Stomach smooth muscle (tissue), 2 donors: ENCODE measurements at regions not wholly inside any gene's neighbourhood (a gene's known extent, or its start where the extent isn't known, plus 50 kb on each side); places are given as distances from the start of the nearest gene placed in this dataset.

ENCODE experiments used
- H3K27ac ChIP-seq: one replicate; pipeline ENCODE4 v1.7.0; 2013; ENCODE audit warnings: mild to moderate bottlenecking, low read length, inconsistent platforms
- H3K27me3 ChIP-seq, 2 donors: one replicate each; pipeline ENCODE4 v1.7.0; 2013; ENCODE audit warnings: low read length in 2 of 2; ENCODE audit not compliant: insufficient read depth in 2 of 2, control insufficient read depth in 1 of 2
- H3K36me3 ChIP-seq, 2 donors: one replicate each; pipeline ENCODE4 v1.7.0; 2013; ENCODE audit warnings: low read length in 2 of 2; ENCODE audit not compliant: control insufficient read depth in 2 of 2, insufficient read depth in 2 of 2
- H3K4me1 ChIP-seq: one replicate; pipeline ENCODE4 v1.7.0; 2013; ENCODE audit warnings: low read length; ENCODE audit not compliant: control insufficient read depth, insufficient read depth
- H3K4me3 ChIP-seq, 2 donors: one replicate each; pipeline ENCODE4 v1.7.0; 2013; ENCODE audit warnings: low read length in 2 of 2
- H3K9ac ChIP-seq, 2 donors: one replicate each; pipeline ENCODE4 v1.7.0; 2013; ENCODE audit warnings: low read length in 2 of 2, mild to moderate bottlenecking in 1 of 2
- H3K9me3 ChIP-seq, 2 donors: one replicate each; pipeline ENCODE4 v1.7.0; 2013; ENCODE audit warnings: low read length in 2 of 2; ENCODE audit not compliant: control insufficient read depth in 2 of 2
- donor health status: healthy.
- donor health status: Pancreatic carcinoma.

DNA sequence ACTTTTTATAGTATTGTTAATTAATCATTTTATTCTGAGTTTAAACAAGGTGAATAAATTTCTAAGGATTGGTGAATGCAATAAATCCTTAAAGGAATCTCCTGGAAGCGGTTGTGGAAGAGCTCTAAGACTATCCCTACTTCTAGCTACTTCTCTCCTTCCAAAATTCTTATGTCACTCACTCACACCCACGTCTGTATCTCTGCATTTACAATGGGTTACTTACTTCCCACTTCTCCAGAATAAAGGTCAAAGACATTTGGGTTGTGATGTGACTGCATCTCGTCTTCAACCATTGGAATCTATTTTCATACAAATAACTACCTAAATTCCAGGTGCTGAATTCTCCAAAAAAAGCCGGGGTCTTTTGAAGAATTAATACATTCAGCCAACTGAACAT, 234.2 kb upstream of the MDFIC2 start:
- Histone ChIP-seq H3K36me3 (no peaks in the 10 kb centered on the region), H3K27me3 (no peaks in the 10 kb centered on the region), H3K4me3 (no peak overlapping the region), H3K4me1 (peaks cover 3% of the 10 kb centered on the region), H3K9ac (no peak overlapping the region), H3K27ac (no peak overlapping the region), H3K9me3 (no peaks in the 10 kb centered on the region)

DNA sequence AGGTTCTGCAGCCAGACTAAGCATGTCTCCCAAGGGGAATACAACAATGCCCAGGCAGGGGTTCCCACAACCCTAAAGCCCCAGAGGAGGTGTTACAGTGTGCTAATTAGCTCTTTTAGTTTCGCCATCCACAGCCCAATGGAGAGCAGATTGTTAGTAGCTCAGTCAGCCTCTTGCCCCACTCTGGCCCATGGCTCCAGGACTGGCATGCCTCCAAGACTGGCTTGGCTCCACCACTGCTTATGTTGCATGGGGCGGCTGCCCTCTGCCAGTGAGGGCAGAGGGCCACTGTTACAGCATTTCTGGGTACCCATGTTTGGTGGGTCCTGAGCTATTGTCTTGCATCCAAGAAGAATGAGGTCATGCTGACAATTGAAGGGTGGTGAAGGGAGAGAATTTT, 231.1 kb upstream of the MDFIC2 start:
- H3K9me3 ChIP-seq: no peaks in the 10 kb centered on the region
- no peaks in the 10 kb centered on the region for H3K27me3 ChIP-seq
- peaks cover 3% of the 10 kb centered on the region for H3K4me1 ChIP-seq
- no peak overlapping the region for H3K27ac ChIP-seq
- H3K9ac ChIP-seq: no peak overlapping the region
- H3K36me3 ChIP-seq: no peaks in the 10 kb centered on the region
- no peak overlapping the region for H3K4me3 ChIP-seq

DNA sequence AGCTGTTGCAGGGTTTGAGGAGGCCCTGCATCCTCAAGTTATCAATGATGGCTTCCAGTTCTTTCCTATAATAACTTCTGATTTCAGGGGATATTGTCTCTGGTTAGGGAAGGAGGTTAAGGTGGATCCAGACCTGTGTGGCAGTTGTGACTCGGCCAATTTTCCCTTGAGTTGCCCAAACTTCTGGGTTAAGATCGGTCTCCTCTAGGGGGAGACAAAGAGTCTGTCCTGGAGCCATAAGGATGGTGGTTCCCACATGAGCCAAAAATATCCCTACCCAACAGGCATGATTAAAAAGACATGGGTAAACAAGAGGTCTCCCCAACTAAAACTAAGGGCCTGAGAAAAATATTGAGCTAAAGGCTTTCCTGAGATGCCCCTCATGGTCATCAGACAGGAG, 227.5 kb upstream of the MDFIC2 start:
- H3K4me3 ChIP-seq: no peak overlapping the region
- H3K36me3 ChIP-seq: no peaks in the 10 kb centered on the region
- H3K27ac ChIP-seq: no peak overlapping the region
- no peaks in the 10 kb centered on the region for H3K9me3 ChIP-seq
- no peak overlapping the region for H3K9ac ChIP-seq
- peaks cover 3% of the 10 kb centered on the region for H3K4me1 ChIP-seq
- no peaks in the 10 kb centered on the region for H3K27me3 ChIP-seq

DNA sequence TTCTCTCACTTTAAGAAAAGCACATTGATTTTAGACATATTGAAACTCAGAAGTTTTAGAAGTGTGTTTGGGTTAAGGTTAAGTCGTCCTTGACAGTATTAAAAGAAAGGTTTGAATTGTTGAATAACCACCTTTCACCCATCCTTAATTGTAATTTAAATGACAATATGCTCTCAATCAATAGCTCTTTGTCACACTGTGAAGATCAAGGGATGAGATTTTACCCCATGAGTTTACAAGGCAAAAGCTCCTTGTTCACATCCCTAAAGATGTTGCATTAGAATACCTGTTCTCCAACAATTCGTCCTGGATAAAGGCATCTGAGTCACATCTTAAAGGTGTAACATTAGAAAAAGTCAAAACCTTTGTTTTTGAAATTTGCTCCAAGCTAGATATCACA, 220.4 kb upstream of the MDFIC2 start:
- Histone ChIP-seq H3K27me3 (no peaks in the 10 kb centered on the region), H3K4me1 (no peaks in the 10 kb centered on the region), H3K36me3 (no peaks in the 10 kb centered on the region), H3K9me3 (no peaks in the 10 kb centered on the region), H3K27ac (no peak overlapping the region), H3K4me3 (no peak overlapping the region), H3K9ac (no peak overlapping the region)

DNA sequence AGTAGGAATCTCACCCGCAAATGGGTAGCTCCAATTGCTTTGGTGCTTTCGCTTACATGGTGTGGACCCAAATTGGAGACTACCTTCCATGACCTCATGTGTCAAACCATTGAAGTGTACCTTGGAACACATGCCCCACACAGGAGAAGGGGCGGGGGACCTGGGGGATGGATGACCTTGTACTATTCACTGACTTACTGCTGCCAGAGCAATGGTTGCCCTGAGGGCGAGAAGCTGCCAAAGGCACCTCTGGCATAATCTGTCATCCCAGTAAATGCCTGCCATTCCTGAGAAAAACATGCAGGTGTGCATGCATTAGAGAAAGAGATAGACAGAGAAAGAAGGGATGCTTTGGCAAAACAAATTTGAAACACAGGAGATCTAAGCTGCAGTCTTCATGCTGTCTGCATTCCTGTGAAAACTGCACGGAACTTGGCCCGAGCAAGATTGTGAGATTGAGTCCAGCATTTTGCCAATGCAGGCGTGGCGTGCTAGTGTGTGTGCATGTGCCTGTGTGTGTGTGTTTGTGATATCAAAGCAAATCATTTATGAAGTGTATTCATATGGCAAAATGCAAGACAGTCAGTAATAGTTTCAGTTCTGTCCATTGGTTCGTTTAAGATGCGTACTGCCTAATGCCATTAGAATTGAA, 219.5 kb upstream of the MDFIC2 start:
- H3K27ac ChIP-seq: no peak overlapping the region
- H3K9me3 ChIP-seq: no peaks in the 10 kb centered on the region
- no peaks in the 10 kb centered on the region for H3K4me1 ChIP-seq

DNA sequence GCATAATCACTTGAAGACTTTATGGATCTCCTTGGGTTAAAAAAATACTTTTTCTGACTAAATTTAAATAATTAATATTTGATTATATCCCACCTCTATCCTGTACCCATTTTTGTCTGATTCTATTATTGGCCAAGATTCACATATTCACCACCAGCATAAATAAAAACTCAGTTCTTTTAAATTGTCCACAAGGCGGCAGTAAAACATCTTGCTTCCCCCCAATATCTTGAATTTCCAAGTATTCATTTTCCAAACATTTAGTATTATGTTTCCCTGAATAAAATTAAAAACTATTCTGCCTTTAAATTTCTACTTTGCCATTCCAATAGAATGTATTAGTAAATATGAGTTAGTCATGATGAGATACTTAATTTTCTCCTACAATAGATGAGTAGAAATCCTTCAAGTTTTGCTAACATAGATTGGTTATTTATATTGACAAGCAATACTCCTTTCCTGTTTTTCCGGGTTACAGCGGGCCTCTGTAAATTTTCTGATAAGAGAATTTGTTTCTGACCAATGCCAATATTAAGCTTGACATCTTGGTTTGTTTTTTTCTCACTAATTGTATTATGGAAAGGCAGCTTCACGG, 218.7 kb upstream of the MDFIC2 start:
- no peaks in the 10 kb centered on the region for H3K27me3 ChIP-seq
- no peaks in the 10 kb centered on the region for H3K9me3 ChIP-seq
- no peak overlapping the region for H3K9ac ChIP-seq
- no peak overlapping the region for H3K27ac ChIP-seq
- no peak overlapping the region for H3K4me3 ChIP-seq
- H3K4me1 ChIP-seq: no peaks in the 10 kb centered on the region
- no peaks in the 10 kb centered on the region for H3K36me3 ChIP-seq

More for the DNA sequence above, 219.5 kb upstream of the MDFIC2 start:
- Histone ChIP-seq H3K36me3 (no peaks in the 10 kb centered on the region), H3K4me3 (no peak overlapping the region), H3K9ac (no peak overlapping the region), H3K27me3 (no peaks in the 10 kb centered on the region)

DNA sequence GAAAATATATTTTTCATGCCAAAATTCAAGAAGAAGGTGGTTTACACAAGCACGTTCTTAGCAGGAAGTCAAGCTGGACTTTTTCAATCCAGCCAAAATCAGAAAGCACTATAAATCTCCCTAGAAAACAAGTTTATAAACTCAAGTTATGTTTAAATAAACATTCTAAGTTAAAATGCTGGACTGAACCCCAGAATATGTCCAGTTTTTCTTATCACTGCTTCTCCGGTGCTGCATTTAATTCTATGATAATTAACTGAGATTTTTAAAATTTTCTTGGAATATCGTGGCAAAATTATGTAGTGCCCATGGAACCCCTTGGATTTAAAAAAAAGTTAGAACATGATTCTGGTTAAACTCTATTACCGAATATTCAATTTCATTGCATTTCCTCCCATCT, 218.2 kb upstream of the MDFIC2 start:
- Histone ChIP-seq H3K27me3 (no peaks in the 10 kb centered on the region), H3K4me1 (no peaks in the 10 kb centered on the region), H3K36me3 (no peaks in the 10 kb centered on the region), H3K9me3 (no peaks in the 10 kb centered on the region), H3K27ac (no peak overlapping the region), H3K9ac (no peak overlapping the region), H3K4me3 (no peak overlapping the region)

DNA sequence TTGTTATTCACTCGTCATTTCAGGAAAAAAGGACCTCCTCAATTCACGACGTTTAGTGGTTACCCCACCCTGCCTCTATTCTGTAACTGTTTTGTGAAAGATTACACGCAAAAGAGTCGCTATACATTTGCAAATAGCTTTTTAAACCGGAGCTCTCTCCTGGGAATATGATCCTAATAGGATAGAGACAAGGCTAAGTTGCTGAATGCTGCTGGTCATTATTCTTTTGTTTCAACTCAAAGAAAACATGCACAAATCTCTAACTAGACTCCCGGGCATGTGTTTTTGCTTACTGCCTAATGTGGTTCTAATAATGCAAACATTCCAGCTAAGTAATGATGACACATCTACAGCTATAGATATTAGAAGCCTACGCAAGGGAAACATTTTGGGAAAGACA, 214.6 kb upstream of the MDFIC2 start:
- no peaks in the 10 kb centered on the region for H3K4me1 ChIP-seq
- H3K9ac ChIP-seq: no peak overlapping the region
- H3K36me3 ChIP-seq: no peaks in the 10 kb centered on the region
- no peak overlapping the region for H3K27ac ChIP-seq
- no peaks in the 10 kb centered on the region for H3K27me3 ChIP-seq
- H3K4me3 ChIP-seq: no peak overlapping the region
- no peaks in the 10 kb centered on the region for H3K9me3 ChIP-seq

DNA sequence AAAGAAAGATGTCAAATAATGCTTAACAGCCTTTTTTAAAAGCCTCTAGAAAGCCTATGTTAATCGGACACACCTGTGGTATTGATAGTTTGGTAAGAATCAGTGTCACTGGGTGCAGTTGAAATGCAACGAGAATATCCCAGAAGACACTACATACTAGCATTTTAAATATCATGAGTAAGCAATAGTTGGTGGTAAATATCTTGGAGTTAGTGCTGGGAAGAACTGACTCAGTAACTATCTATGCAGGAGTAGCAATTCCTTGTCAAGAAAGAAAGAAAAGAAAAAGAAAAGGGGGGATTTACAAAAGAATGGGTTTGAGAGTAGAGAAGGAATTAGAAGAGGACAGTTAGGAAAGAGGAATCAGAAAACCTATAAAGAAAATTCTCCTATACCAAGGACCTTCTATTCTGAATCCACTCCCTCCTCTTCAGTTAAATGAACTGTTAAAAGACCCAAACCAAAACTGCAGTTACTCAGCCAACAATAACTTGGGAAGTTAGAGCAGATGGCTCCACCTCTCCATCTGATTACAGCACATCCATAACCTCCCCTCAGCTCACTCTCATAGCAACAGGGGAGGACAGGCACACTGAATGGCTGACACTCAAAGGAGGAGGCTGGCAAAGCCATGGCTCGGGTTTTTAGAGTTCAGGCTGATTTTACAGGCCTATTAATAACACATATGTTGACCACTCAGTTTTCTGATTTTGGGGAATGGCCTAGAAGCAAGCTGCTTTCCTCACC, 207.6 kb upstream of the MDFIC2 start:
- Histone ChIP-seq H3K36me3 (no peaks in the 10 kb centered on the region), H3K9me3 (no peaks in the 10 kb centered on the region), H3K27ac (no peak overlapping the region), H3K4me3 (no peak overlapping the region), H3K9ac (no peak overlapping the region), H3K27me3 (no peaks in the 10 kb centered on the region), H3K4me1 (no peaks in the 10 kb centered on the region)

DNA sequence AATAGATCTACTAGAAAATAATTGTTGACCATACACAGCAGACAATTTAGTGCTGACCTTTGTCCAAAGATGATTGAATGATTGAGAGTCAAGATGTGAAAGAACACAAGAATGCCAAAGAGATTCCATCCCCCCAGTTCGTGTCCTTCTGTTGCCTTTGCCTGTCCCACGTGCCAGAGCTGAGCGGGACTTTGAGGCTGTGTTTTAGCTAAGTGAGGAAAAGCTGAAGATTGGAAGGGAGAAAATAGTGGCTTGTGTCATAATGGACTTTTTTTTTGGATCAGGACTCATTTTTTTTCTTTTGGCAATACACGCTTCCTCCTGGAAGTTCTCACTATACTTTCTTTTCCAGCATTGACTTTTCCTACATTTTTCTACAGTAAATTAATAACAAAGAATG, 206.6 kb upstream of the MDFIC2 start:
- Histone ChIP-seq H3K4me1 (no peaks in the 10 kb centered on the region), H3K27ac (no peak overlapping the region), H3K9ac (no peak overlapping the region), H3K36me3 (no peaks in the 10 kb centered on the region), H3K4me3 (no peak overlapping the region), H3K9me3 (no peaks in the 10 kb centered on the region), H3K27me3 (no peaks in the 10 kb centered on the region)

DNA sequence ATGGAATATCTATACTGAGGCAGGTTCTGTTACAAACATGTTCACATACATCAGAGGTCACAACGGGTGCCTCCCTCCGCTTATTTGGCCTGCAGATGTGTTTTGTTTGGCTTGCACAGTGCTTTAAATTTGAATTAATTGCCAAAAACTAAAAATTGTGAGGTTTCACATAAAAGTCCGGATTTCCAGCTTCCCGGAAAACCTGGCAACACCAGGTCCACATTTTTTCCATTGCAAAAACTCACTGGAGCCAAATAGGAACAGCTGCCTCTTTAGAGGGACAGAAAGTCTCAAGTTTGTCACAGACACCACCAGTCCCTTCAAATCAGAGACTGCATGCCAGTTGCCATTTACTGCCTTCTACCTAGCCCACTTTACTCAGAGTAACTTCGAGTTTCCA, 205.9 kb upstream of the MDFIC2 start:
- H3K27me3 ChIP-seq: no peaks in the 10 kb centered on the region
- no peaks in the 10 kb centered on the region for H3K36me3 ChIP-seq
- H3K4me3 ChIP-seq: no peak overlapping the region
- H3K4me1 ChIP-seq: no peaks in the 10 kb centered on the region
- no peak overlapping the region for H3K27ac ChIP-seq
- no peaks in the 10 kb centered on the region for H3K9me3 ChIP-seq
- H3K9ac ChIP-seq: no peak overlapping the region
